Left ventricle myocardium inferior (tissue), 1 donor: ENCODE measurements at regions not wholly inside any gene's neighbourhood (a gene's known extent, or its start where the extent isn't known, plus 50 kb on each side); places are given as distances from the start of the nearest gene placed in this dataset.

Experiments used
- DNase-seq: peaks from one replicate; pipeline ENCODE4 v3.0.0-alpha.2; 2020
- H3K27ac ChIP-seq: fragments of 200-600 bp; replicated peaks from 2 replicates; pipeline ENCODE4 v1.8.0; 2021
- H3K27me3 ChIP-seq: fragments of 200-600 bp; 2 replicates; pipeline ENCODE4 v1.8.0; 2021; ENCODE audit warnings: low read depth
- H3K36me3 ChIP-seq: fragments of 200-600 bp; 2 replicates; pipeline ENCODE4 v1.8.0; 2021
- H3K4me1 ChIP-seq: fragments of 200-600 bp; 2 replicates; pipeline ENCODE4 v1.8.0; 2021
- H3K4me3 ChIP-seq: fragments of 200-600 bp; 2 replicates; pipeline ENCODE4 v1.8.0; 2021; ENCODE audit warnings: mild to moderate bottlenecking, moderate library complexity
- H3K9me3 ChIP-seq: fragments of 200-600 bp; replicated peaks from 2 replicates; pipeline ENCODE4 v1.8.0; 2021
- CTCF ChIP-seq: fragments of 200-600 bp; IDR thresholded peaks from 2 replicates; pipeline ENCODE4 v1.8.0; 2021; ENCODE audit warnings: antibody characterized with exemption, mild to moderate bottlenecking, borderline replicate concordance
- intact Hi-C: fragments of 100-400 bp; cut with micrococcal nuclease; formaldehyde crosslinking; loops from one replicate; pipeline ENCODE4 v1.11.0; 2022
- donor health status: DM: no; HTN: yes; CAD: no; lungs with severe emphysema.

GRCh38 chr2:8315531-8316165, 366.2 kb upstream of the ID2 start:
- Histone ChIP-seq H3K27me3 (no peaks in the 10 kb centered on the region), H3K9me3 (no peaks in the 10 kb centered on the region), H3K4me3 (no peak overlapping the region), H3K27ac (no peak overlapping the region), H3K36me3 (no peaks in the 10 kb centered on the region), H3K4me1 (no peaks in the 10 kb centered on the region)
- intact Hi-C loops = no loop called here
- DNase-seq = no peak
- TF ChIP-seq CTCF = no peak

GRCh38 chr2:8316356-8316755, 365.5 kb upstream of the ID2 start:
- H3K4me1 ChIP-seq = no peaks in the 10 kb centered on the region
- no peaks in the 10 kb centered on the region for H3K27me3 ChIP-seq
- H3K27ac ChIP-seq = no peak overlapping the region
- no peaks in the 10 kb centered on the region for H3K36me3 ChIP-seq
- no peak overlapping the region for H3K4me3 ChIP-seq
- H3K9me3 ChIP-seq = no peaks in the 10 kb centered on the region
- intact Hi-C loops = no loop called here
- TF ChIP-seq CTCF = no peak
- no peak for DNase-seq

- no peaks in the 10 kb centered on the region for H3K4me1 ChIP-seq
- no peak for DNase-seq
- no peaks in the 10 kb centered on the region for H3K9me3 ChIP-seq
- no peaks in the 10 kb centered on the region for H3K36me3 ChIP-seq
- intact Hi-C loops = no loop called here
- TF ChIP-seq CTCF = no peak
- H3K27me3 ChIP-seq = no peaks in the 10 kb centered on the region
- H3K27ac ChIP-seq = no peak overlapping the region
- no peak overlapping the region for H3K4me3 ChIP-seq
These were observed 364.4 kb upstream of the ID2 start for GRCh38 chr2:8317418-8317817.

- Histone ChIP-seq H3K27me3 (peaks cover 7% of the 10 kb centered on the region), H3K4me1 (no peaks in the 10 kb centered on the region), H3K27ac (no peak overlapping the region), H3K4me3 (no peak overlapping the region), H3K36me3 (no peaks in the 10 kb centered on the region), H3K9me3 (no peaks in the 10 kb centered on the region)
- DNase-seq = no peak
- no peak for TF ChIP-seq CTCF
- intact Hi-C loops = no loop called here
These were observed 362.6 kb upstream of the ID2 start for GRCh38 chr2:8319219-8319618.

GRCh38 chr2:8320311-8321066, 361.4 kb upstream of the ID2 start:
- DNase-seq = no peak
- Histone ChIP-seq H3K27ac (no peak overlapping the region), H3K4me3 (no peak overlapping the region), H3K27me3 (peaks cover 7% of the 10 kb centered on the region), H3K4me1 (no peaks in the 10 kb centered on the region), H3K9me3 (no peaks in the 10 kb centered on the region), H3K36me3 (no peaks in the 10 kb centered on the region)
- TF ChIP-seq CTCF = no peak
- intact Hi-C loops = no loop called here
